Activated naive CD4-positive, alpha-beta T cell treated with anti-CD3 and anti-CD28 coated beads for 36 hours (primary cell): ENCODE measurements at regions not wholly inside any gene's neighbourhood (a gene's known extent, or its start where the extent isn't known, plus 50 kb on each side); places are given as distances from the start of the nearest gene placed in this dataset.

Experiments
- CTCF ChIA-PET: fragments of 350-600 bp; sonication (Branson Sonifier 250); formaldehyde crosslinking; loops from one replicate; lab custom pipeline; 2021; ENCODE audit warnings: antibody characterized with exemption; lab: Charles Lee
- DNase-seq: peaks from one replicate; pipeline ENCODE4 v3.0.0-alpha.2; 2020
- H3K27ac Mint-ChIP-seq: one replicate; pipeline ENCODE4 v1.8.0; 2021; ENCODE audit warnings: mild to moderate bottlenecking, mixed read lengths
- H3K27me3 Mint-ChIP-seq: one replicate; pipeline ENCODE4 v1.8.0; 2021; ENCODE audit warnings: low read depth, mixed read lengths
- H3K36me3 Mint-ChIP-seq: one replicate; pipeline ENCODE4 v1.8.0; 2021; ENCODE audit warnings: low read depth, mixed read lengths
- H3K4me1 Mint-ChIP-seq: one replicate; pipeline ENCODE4 v1.8.0; 2021; ENCODE audit warnings: low read depth, mixed read lengths
- H3K4me3 Mint-ChIP-seq: one replicate; pipeline ENCODE4 v1.8.0; 2021; ENCODE audit warnings: mild to moderate bottlenecking, moderate library complexity, mixed read lengths
- H3K9me3 Mint-ChIP-seq: one replicate; pipeline ENCODE4 v1.8.0; 2021; ENCODE audit warnings: mixed read lengths
- intact Hi-C: fragments of 100-400 bp; cut with micrococcal nuclease; formaldehyde crosslinking; loops from one replicate; pipeline ENCODE4 v1.15.1; 2023

DNA sequence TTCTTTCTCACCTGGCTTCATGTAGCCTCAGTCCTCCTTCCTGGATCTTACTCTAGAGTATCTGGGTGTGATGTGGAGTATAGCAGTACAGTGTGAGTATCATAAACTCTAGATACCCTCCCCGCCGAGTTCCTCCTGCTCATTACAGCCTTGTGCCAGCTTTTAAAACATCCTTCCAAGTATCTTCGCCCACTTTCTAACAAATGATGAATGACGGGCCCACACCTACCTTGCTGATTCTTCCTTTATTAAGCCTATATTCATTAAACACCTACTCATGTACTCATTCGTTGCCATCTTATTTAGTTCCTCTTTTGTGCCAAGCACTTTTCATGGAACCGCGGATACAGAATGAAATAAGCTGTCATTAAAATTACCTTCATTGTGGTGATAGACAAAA is 1585.3 kb upstream of the TENM3 start:
- no peak overlapping the region for H3K27ac Mint-ChIP-seq
- DNase-seq, result no peak
- H3K9me3 Mint-ChIP-seq, result no peaks in the 10 kb centered on the region
- intact Hi-C loops, result no loop called here
- no peaks in the 10 kb centered on the region for H3K27me3 Mint-ChIP-seq
- no peak overlapping the region for H3K4me3 Mint-ChIP-seq
- H3K4me1 Mint-ChIP-seq, result no peaks in the 10 kb centered on the region
- CTCF ChIA-PET, result no interaction called here
- H3K36me3 Mint-ChIP-seq, result no peaks in the 10 kb centered on the region

- CTCF ChIA-PET, result interaction anchor here (0.5 to 3.3 kb wide), 17 partner anchors 8 to 935 kb away, joined by 3 to 22 read pairs (median 3); no protein-coding TSS in a partner anchor
- H3K27ac Mint-ChIP-seq, result no peak overlapping the region
- intact Hi-C loops, result loop anchor here (2.0 to 10.0 kb wide), 4 partner anchors 160 to 864 kb away; no protein-coding TSS in a partner anchor
Observed at GRCh38 chr4:180664766-180665368, 1578.3 kb upstream of the TENM3 start.

GRCh38 chr4:180665481-180665880 is 1577.7 kb upstream of the TENM3 start:
- Mint-ChIP-seq H3K27ac (no peak overlapping the region), H3K36me3 (no peaks in the 10 kb centered on the region), H3K27me3 (peaks cover 6% of the 10 kb centered on the region), H3K9me3 (no peaks in the 10 kb centered on the region), H3K4me3 (no peak overlapping the region), H3K4me1 (no peaks in the 10 kb centered on the region)
- intact Hi-C loops, result loop anchor here (2.0 to 10.0 kb wide), 4 partner anchors 159 to 863 kb away; no protein-coding TSS in a partner anchor
- DNase-seq, result no peak
- CTCF ChIA-PET, result interaction anchor here (0.5 to 3.3 kb wide), 12 partner anchors 9 to 935 kb away, joined by 3 to 22 read pairs (median 4); no protein-coding TSS in a partner anchor

More at GRCh38 chr4:180664766-180665368, 1578.3 kb upstream of the TENM3 start:
- peak; percentile 79 for DNase-seq
- Mint-ChIP-seq H3K36me3 (no peaks in the 10 kb centered on the region), H3K4me3 (no peak overlapping the region), H3K27me3 (peaks cover 6% of the 10 kb centered on the region), H3K4me1 (no peaks in the 10 kb centered on the region), H3K9me3 (no peaks in the 10 kb centered on the region)

GRCh38 chr4:180665994-180666824 is 1577.0 kb upstream of the TENM3 start:
- CTCF ChIA-PET, result interaction anchor here (0.6 to 3.3 kb wide), 4 partner anchors 11 to 321 kb away, joined by 3 to 22 read pairs (median 4); no protein-coding TSS in a partner anchor
- H3K36me3 Mint-ChIP-seq, result no peaks in the 10 kb centered on the region
- no peaks in the 10 kb centered on the region for H3K4me1 Mint-ChIP-seq
- no peak overlapping the region for H3K27ac Mint-ChIP-seq
- peaks cover 6% of the 10 kb centered on the region for H3K27me3 Mint-ChIP-seq
- intact Hi-C loops, result loop anchor here (2.0 to 10.0 kb wide), 5 partner anchors 159 to 863 kb away; no protein-coding TSS in a partner anchor
- no peak overlapping the region for H3K4me3 Mint-ChIP-seq
- H3K9me3 Mint-ChIP-seq, result no peaks in the 10 kb centered on the region
- peak; percentile 42 for DNase-seq

DNA sequence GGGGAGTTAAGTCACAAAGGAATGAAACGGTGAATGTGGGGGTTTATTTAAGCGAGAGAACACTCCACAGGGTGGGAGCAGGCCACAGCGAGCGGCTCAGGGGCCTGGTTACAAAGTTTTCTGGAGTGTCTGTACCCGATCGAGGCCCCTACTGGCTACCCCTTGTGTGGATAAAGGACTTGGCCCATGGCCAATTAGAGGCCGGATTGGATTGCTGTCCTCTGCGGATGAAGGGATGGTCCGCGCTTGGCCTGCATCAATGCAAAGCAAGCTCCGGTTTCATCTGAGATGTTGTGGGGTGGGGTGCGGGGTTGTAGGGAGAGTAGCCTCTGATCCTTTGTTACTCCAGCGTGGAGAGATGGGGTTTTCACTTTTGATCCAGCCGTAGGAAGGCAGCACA is 1574.5 kb upstream of the TENM3 start:
- intact Hi-C loops, result loop anchor here (5.0 to 10.0 kb wide), 3 partner anchors 156 to 474 kb away; no protein-coding TSS in a partner anchor
- Mint-ChIP-seq H3K4me1 (no peaks in the 10 kb centered on the region), H3K27me3 (peaks cover 6% of the 10 kb centered on the region), H3K27ac (no peak overlapping the region), H3K9me3 (no peaks in the 10 kb centered on the region), H3K4me3 (no peak overlapping the region), H3K36me3 (no peaks in the 10 kb centered on the region)
- CTCF ChIA-PET, result no interaction called here
- DNase-seq, result no peak

DNA sequence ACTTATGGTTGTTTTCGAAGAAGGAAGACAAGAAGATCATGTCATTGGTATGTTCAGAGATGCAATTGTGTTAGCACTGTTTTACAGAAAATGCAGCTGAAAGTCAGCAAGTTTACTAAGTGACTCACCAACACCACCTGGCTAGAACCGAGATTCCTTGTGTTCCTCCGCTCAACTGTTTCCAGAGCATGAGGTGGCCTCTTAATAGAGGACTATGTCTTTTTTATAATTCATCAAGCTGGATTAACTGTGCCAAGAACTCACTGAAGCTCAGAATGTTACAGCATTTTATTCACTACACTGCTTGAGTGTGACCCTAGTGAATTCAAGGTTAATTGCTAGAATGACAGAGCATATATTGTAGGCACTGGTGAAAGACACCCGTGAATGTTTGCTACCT is 1573.5 kb upstream of the TENM3 start:
- CTCF ChIA-PET, result no interaction called here
- Mint-ChIP-seq H3K4me1 (no peaks in the 10 kb centered on the region), H3K4me3 (no peak overlapping the region), H3K27ac (no peak overlapping the region), H3K9me3 (no peaks in the 10 kb centered on the region), H3K36me3 (no peaks in the 10 kb centered on the region), H3K27me3 (peaks cover 6% of the 10 kb centered on the region)
- intact Hi-C loops, result loop anchor here (5.0 to 10.0 kb wide), 3 partner anchors 155 to 473 kb away; no protein-coding TSS in a partner anchor
- no peak for DNase-seq

DNA sequence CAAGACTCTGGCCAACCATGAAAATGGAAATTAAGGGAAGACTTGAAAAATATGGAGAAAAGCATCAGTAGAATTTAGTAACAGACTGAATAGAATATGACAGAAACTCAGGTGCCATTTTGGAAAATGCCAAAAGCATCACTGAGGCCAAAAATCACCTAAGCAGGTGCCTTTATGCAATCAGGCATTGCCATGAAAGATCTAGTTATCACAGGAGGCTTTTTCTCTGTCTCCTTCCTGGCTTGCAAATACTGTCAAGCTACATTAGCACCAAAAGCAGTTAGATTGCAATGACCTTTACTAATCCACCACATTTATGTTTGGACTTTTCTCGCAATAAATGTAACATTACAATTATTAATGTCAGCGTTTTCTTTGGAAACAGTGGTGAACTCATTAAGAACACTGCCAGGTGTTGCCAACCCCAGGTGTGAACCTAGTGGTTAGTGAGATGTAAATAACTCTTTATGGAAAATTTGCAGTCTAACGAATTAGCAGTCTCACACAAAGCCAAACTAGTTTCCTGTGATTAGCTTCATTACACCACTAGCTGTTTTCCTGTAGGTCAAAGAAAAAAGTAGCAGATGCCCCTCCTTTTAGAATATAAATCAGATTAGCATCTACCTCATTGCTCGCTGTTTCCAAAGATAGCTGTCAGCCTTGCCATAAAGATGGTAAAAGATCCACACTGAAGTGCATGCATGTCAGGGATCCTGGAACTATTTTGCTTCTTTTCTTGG is 1568.4 kb upstream of the TENM3 start:
- no peak overlapping the region for H3K4me3 Mint-ChIP-seq
- no peak overlapping the region for H3K27ac Mint-ChIP-seq
- CTCF ChIA-PET, result no interaction called here

DNA sequence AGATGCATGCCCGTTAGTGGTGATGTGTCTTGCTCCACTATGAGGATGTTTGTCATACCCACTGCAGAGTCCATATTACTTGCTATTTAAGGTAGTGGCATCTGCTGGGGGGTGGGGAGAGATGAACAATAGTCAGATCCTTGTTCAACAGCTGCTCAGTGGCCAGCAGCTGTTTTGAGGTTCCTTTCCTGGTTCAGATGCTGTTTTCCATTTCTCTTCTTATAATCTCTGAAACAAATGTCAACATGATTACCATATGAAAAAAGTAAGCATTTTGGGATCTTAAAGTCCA is 1567.9 kb upstream of the TENM3 start:
- H3K27ac Mint-ChIP-seq, result no peak overlapping the region
- H3K9me3 Mint-ChIP-seq, result no peaks in the 10 kb centered on the region
- intact Hi-C loops, result no loop called here
- CTCF ChIA-PET, result no interaction called here
- no peaks in the 10 kb centered on the region for H3K4me1 Mint-ChIP-seq
- H3K4me3 Mint-ChIP-seq, result no peak overlapping the region
- no peak for DNase-seq
- no peaks in the 10 kb centered on the region for H3K36me3 Mint-ChIP-seq
- H3K27me3 Mint-ChIP-seq, result no peaks in the 10 kb centered on the region

More for the DNA sequence above, 1568.4 kb upstream of the TENM3 start:
- no peaks in the 10 kb centered on the region for H3K4me1 Mint-ChIP-seq
- H3K27me3 Mint-ChIP-seq, result no peaks in the 10 kb centered on the region
- no peaks in the 10 kb centered on the region for H3K36me3 Mint-ChIP-seq
- no peak for DNase-seq
- H3K9me3 Mint-ChIP-seq, result no peaks in the 10 kb centered on the region
- intact Hi-C loops, result no loop called here

GRCh38 chr4:180680305-180680704 is 1562.9 kb upstream of the TENM3 start:
- intact Hi-C loops, result no loop called here
- Mint-ChIP-seq H3K4me3 (no peak overlapping the region), H3K4me1 (no peaks in the 10 kb centered on the region)

DNA sequence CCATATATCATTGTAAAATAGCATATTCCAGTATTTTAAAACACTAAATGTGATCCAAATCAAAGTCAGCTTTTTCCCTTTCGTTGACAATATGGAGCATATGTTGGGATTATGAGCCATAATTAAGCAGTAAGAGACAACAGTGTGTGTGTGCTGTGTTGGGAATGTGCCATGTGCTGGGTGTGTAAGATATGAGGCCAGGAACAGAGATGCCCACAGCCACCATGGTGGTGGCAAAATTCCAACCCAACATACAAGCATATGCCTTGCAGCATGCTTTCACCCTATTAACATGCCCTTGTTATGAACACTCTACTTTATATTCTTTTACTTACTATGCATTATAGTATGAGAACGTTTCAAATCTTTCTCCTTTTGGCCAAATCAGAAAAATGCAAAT is 1560.4 kb upstream of the TENM3 start:
- CTCF ChIA-PET, result no interaction called here
- no peak for DNase-seq
- Mint-ChIP-seq H3K36me3 (no peaks in the 10 kb centered on the region), H3K4me1 (no peaks in the 10 kb centered on the region), H3K27ac (no peak overlapping the region), H3K27me3 (no peaks in the 10 kb centered on the region), H3K4me3 (no peak overlapping the region), H3K9me3 (no peaks in the 10 kb centered on the region)
- intact Hi-C loops, result no loop called here

More at GRCh38 chr4:180680305-180680704, 1562.9 kb upstream of the TENM3 start:
- Mint-ChIP-seq H3K27me3 (no peaks in the 10 kb centered on the region), H3K9me3 (no peaks in the 10 kb centered on the region), H3K27ac (no peak overlapping the region), H3K36me3 (no peaks in the 10 kb centered on the region)
- no peak for DNase-seq
- CTCF ChIA-PET, result no interaction called here

GRCh38 chr4:180683186-180683585 is 1560.0 kb upstream of the TENM3 start:
- Mint-ChIP-seq H3K27ac (no peak overlapping the region), H3K4me1 (no peaks in the 10 kb centered on the region), H3K9me3 (no peaks in the 10 kb centered on the region), H3K4me3 (no peak overlapping the region), H3K36me3 (no peaks in the 10 kb centered on the region), H3K27me3 (no peaks in the 10 kb centered on the region)
- DNase-seq, result no peak
- CTCF ChIA-PET, result no interaction called here
- intact Hi-C loops, result no loop called here

DNA sequence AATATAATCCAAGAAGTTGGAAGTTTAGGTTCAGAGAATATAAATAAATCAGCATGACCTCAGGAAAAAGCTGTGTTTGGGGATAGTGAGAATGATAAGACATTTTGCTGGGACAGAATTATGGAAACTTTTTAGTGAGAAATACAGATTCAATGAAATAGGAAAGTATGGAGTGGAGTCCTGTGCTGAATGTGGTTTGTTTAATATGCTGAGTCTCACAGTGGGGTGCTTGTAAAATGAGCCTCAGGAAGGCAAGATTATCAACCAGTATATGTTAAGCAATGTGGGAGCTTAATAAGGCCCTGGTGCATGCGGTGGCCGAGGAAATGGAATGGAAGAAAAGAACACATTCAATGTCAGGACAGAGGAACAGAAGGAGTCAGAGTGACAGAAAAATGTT is 1554.7 kb upstream of the TENM3 start:
- H3K27ac Mint-ChIP-seq, result no peak overlapping the region
- DNase-seq, result no peak
- no peak overlapping the region for H3K4me3 Mint-ChIP-seq
- no peaks in the 10 kb centered on the region for H3K36me3 Mint-ChIP-seq
- no peaks in the 10 kb centered on the region for H3K4me1 Mint-ChIP-seq
- intact Hi-C loops, result no loop called here
- no peaks in the 10 kb centered on the region for H3K9me3 Mint-ChIP-seq
- CTCF ChIA-PET, result no interaction called here
- no peaks in the 10 kb centered on the region for H3K27me3 Mint-ChIP-seq
